Breast epithelium (tissue), 4 donors: ENCODE measurements at regions not wholly inside any gene's neighbourhood (a gene's known extent, or its start where the extent isn't known, plus 50 kb on each side); places are given as distances from the start of the nearest gene placed in this dataset.

Experiments used
- DNase-seq, 2 donors: peaks; one replicate each; pipeline ENCODE4 v3.0.0-alpha.2; 2019; ENCODE audit warnings: low spot score in 2 of 2
- H3K27ac ChIP-seq, 2 donors: fragments of 200-600 bp; sonication (generic) in 1 of 2; one replicate each; pipeline ENCODE4 v1.5.1; 2016 to 2019; ENCODE audit warnings: mild to moderate bottlenecking in 1 of 2
- H3K27me3 ChIP-seq, 2 donors: fragments of 200-600 bp; sonication (generic) in 1 of 2; one replicate each; pipeline versions ENCODE4 v1.5.1 to v1.6.0; 2017 to 2019; ENCODE audit warnings: control low read depth in 1 of 2, mild to moderate bottlenecking in 1 of 2
- H3K36me3 ChIP-seq: fragments of 200-600 bp; one replicate; pipeline ENCODE4 v1.5.1; 2019
- H3K4me1 ChIP-seq, 2 donors: fragments of 200-600 bp; sonication (generic); one replicate each; pipeline ENCODE4 v1.5.1; 2016 to 2019; ENCODE audit warnings: control low read depth in 1 of 2
- H3K4me3 ChIP-seq, 3 donors: fragments of 200-600 bp; sonication (generic); 1 replicate in 2 of 3; 2 replicates in 1 of 3; pipeline ENCODE4 v1.5.1; 2016 to 2019; ENCODE audit warnings: mild to moderate bottlenecking in 3 of 3, moderate library complexity in 2 of 3
- H3K9me3 ChIP-seq, 2 donors: fragments of 200-600 bp; sonication (generic) in 1 of 2; one replicate each; pipeline ENCODE4 v1.5.1; 2016 to 2019; ENCODE audit warnings: control low read depth in 1 of 2
- CTCF ChIP-seq, 3 donors: fragments of 450-650 bp; IDR thresholded peaks; one replicate each; pipeline ENCODE4 v1.5.1; 2016 to 2017; ENCODE audit warnings: antibody characterized with exemption in 3 of 3, mild to moderate bottlenecking in 3 of 3, moderate library complexity in 3 of 3
- POLR2A ChIP-seq: fragments of 450-650 bp; IDR thresholded peaks from one replicate; pipeline ENCODE4 v1.6.1; 2016; ENCODE audit warnings: antibody characterized with exemption, mild to moderate bottlenecking, moderate library complexity
- POLR2AphosphoS5 ChIP-seq, 3 donors: sonication (generic); formaldehyde crosslinking; IDR thresholded peaks; one replicate each; pipeline ENCODE4 v1.6.1; 2017; ENCODE audit warnings: antibody characterized with exemption in 3 of 3
- intact Hi-C: fragments of 100-400 bp; cut with DNase I; formaldehyde crosslinking; loops from one replicate; pipeline ENCODE4 v1.15.1; 2023; ENCODE audit warnings: low total_unique reads

- Histone ChIP-seq H3K27ac (no peak overlapping the region), H3K36me3 (no peaks in the 10 kb centered on the region), H3K4me1 (no peaks in the 10 kb centered on the region), H3K27me3 (no peaks in the 10 kb centered on the region), H3K4me3 (no peak overlapping the region), H3K9me3 (no peaks in the 10 kb centered on the region)
- DNase-seq = no peak
- TF ChIP-seq POLR2A (no peak), POLR2AphosphoS5 (IDR thresholded peaks at IDR 0.05) (no peak), CTCF (IDR thresholded peaks at IDR 0.05) (no peak)
- intact Hi-C loops = no loop called here
Observed at GRCh38 chr9:73270967-73271721, 119.5 kb downstream of the ANXA1 start.

- Histone ChIP-seq H3K4me3 (no peak overlapping the region), H3K36me3 (peaks cover 4% of the 10 kb centered on the region), H3K9me3 (no peaks in the 10 kb centered on the region), H3K27ac (no peak overlapping the region), H3K27me3 (peaks cover 0 to 2% of the 10 kb centered on the region in 2 donors), H3K4me1 (no peaks in the 10 kb centered on the region)
- TF ChIP-seq POLR2AphosphoS5 (IDR thresholded peaks at IDR 0.05) = no peak
- no peak for TF ChIP-seq CTCF (IDR thresholded peaks at IDR 0.05)
- TF ChIP-seq POLR2A = no peak
- intact Hi-C loops = no loop called here
- DNase-seq = no peak
Observed at GRCh38 chr9:73280113-73280512, 128.4 kb downstream of the ANXA1 start.

GRCh38 chr9:73284377-73284776 is 132.7 kb downstream of the ANXA1 start:
- H3K4me3 ChIP-seq = no peak overlapping the region
- H3K27me3 ChIP-seq = no peaks in the 10 kb centered on the region
- H3K4me1 ChIP-seq = no peaks in the 10 kb centered on the region
- DNase-seq = no peak
- intact Hi-C loops = no loop called here
- no peaks in the 10 kb centered on the region for H3K9me3 ChIP-seq
- H3K27ac ChIP-seq = no peak overlapping the region
- no peak for TF ChIP-seq POLR2A
- no peak for TF ChIP-seq CTCF (IDR thresholded peaks at IDR 0.05)
- no peak for TF ChIP-seq POLR2AphosphoS5 (IDR thresholded peaks at IDR 0.05)
- H3K36me3 ChIP-seq = peaks cover 4% of the 10 kb centered on the region

GRCh38 chr9:73294336-73294735 is 142.7 kb downstream of the ANXA1 start:
- TF ChIP-seq CTCF (IDR thresholded peaks at IDR 0.05) = no peak
- no peak for TF ChIP-seq POLR2A
- no peak for TF ChIP-seq POLR2AphosphoS5 (IDR thresholded peaks at IDR 0.05)
- no peaks in the 10 kb centered on the region for H3K27me3 ChIP-seq
- no peak overlapping the region for H3K4me3 ChIP-seq
- intact Hi-C loops = no loop called here
- H3K9me3 ChIP-seq = no peaks in the 10 kb centered on the region
- DNase-seq = no peak
- no peaks in the 10 kb centered on the region for H3K4me1 ChIP-seq
- no peaks in the 10 kb centered on the region for H3K36me3 ChIP-seq
- H3K27ac ChIP-seq = no peak overlapping the region

GRCh38 chr9:73325983-73326382 is 174.3 kb downstream of the ANXA1 start:
- no peaks in the 10 kb centered on the region for H3K4me1 ChIP-seq
- intact Hi-C loops = loop anchor here (10.0 kb wide), 1 partner anchor 749 kb away; no protein-coding TSS in a partner anchor
- no peak for TF ChIP-seq POLR2A
- no peak for TF ChIP-seq CTCF (IDR thresholded peaks at IDR 0.05)

More at GRCh38 chr9:73325983-73326382, 174.3 kb downstream of the ANXA1 start:
- DNase-seq = no peak
- Histone ChIP-seq H3K9me3 (no peaks in the 10 kb centered on the region), H3K4me3 (no peak overlapping the region), H3K36me3 (no peaks in the 10 kb centered on the region), H3K27me3 (no peaks in the 10 kb centered on the region), H3K27ac (no peak overlapping the region)
